ENCODE measurements at regions not wholly inside any gene's neighbourhood (a gene's known extent, or its start where the extent isn't known, plus 50 kb on each side); places are given as distances from the start of the nearest gene placed in this dataset.

- TF ChIP-seq CTCF (IDR thresholded peaks at IDR 0.05 in 4 of 5, conservative IDR thresholded peaks at IDR 0.05 in 1 of 5) (no peak), POLR2A (IDR thresholded peaks at IDR 0.05) (no peak)
These were observed 123.4 kb upstream of the VKORC1L1 start for GRCh38 chr7:65749518-65749917.
